Activated CD4-positive, alpha-beta T cell treated with anti-CD3 and anti-CD28 coated beads, Interleukin-2, amount 50 U/mL, for 48 hours (primary cell): ENCODE measurements at regions not wholly inside any gene's neighbourhood (a gene's known extent, or its start where the extent isn't known, plus 50 kb on each side); places are given as distances from the start of the nearest gene placed in this dataset.

Experiments
- DNase-seq, 2 experiments: peaks; one replicate each; pipeline ENCODE4 v3.0.0-alpha.2; 2020

- no peak for DNase-seq
Measured at GRCh38 chr22:49449811-49450446, 377.7 kb downstream of the BRD1 start.

GRCh38 chr22:49449377-49449776 is 378.3 kb downstream of the BRD1 start:
- no peak for DNase-seq

DNA sequence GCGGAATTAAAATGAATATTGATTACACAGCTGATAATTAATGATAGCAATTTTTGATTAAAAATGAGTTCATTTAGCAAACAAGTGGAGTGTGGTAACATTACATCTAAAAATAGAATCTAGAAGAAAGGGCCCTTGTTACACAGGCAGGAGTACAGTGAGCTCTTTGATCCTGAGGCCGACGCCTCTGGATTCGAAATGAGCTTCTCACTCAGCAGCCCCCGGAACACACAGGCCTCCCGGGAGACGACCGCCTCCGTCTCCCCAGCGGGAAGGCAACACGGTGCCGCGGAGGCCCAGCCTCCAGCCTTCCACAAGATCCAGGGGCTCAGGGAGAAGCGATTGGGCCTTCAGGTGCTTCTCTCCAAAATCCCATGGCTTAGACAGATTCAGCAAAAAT is 379.1 kb downstream of the BRD1 start:
- no peak for DNase-seq

DNA sequence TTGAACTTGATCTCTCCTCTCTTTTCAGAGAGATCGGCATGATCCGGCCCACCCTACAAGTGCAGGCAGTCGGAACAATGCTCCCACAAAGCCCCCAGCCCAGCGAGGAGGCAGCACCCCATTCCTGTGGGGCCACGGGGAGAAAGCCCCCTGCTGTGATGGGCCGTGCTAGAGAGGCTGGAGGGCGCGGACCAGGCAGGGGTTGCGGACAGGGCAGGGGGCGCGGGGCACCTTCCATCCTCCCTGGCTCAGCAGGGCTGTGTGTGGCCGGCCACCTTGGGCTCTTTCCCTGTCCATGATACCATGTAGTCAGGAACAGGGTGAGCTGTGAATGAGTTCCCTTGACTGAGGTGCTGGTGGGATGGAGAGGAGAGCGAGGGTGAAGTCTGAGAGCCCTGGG is 379.8 kb downstream of the BRD1 start:
- no peak for DNase-seq

DNA sequence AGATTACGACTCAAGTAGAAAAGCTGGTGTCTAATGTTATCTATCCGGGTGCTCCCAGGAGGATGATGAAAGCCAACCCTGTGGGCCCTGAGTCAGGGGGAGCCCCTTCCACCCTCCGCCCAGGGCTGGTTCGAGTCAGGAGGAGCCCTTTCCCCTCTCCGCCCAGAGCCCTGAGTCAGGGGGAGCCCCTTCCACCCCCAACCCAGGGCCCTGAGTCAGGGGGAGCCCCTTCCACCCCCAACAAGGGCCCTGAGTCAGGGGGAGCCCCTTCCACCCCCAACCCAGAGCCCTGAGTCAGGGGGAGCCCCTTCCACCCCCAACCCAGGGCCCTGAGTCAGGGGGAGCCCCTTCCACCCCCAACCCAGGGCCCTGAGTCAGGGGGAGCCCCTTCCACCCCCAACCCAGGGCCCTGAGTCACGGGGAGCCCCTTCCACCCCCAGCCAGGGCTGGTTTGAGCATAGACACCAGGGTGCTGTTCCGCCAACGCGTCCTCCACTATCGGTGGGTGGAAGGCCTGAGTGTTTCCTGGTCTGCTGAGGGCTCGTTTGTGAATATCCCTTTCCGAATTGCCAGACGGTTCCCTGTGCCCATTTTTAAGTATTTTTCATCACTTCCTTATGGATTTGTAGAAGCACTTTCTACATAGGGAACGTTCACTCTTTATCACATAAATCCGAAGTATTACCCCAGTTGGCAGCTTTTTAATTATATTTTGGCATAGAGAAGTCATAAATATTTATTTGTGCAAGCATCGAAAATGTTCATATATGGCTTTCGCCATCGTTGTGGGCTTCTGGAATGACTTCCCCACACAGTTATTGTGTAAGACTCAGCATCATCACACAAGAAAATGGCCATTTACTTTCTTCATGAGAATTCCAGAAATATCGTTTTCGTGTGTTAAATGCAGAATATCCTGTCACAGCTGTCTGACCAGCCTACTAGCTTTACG is 380.6 kb downstream of the BRD1 start:
- DNase-seq = peak; percentile 7 to 29

DNA sequence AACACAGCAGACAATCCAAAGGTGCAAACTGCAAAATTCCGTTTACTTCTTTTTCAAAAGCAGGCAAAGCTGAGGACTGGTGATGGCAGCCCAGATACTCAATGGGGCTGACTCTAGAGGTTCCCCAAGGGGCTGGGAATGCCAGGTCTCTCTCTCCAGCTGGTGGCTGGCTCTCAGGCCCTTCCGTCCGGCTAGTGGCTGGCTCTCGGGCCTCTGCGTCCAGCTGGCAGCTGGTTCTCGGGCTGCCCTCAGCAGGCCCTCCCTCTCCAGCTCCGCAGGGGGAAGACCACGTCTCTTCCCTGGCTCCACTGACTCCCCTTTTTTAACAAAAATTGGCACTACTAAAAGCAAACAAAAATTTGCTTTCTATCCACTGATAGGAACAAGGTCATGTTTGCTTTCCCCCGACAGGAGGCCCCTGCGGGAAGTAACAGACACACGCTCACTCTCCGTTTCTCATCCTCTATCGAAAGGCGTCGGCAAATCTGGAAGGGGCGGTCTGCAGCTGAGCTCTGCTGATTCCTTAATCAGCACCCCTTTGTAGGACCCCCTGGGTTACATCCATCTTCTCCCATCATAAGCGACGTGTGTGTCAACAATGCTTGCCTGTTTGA is 381.4 kb downstream of the BRD1 start:
- DNase-seq = no peak

GRCh38 chr22:49444781-49445180 is 382.9 kb downstream of the BRD1 start:
- no peak for DNase-seq

- DNase-seq = no peak
Measured at GRCh38 chr22:49440931-49441330, 386.7 kb downstream of the BRD1 start.

DNA sequence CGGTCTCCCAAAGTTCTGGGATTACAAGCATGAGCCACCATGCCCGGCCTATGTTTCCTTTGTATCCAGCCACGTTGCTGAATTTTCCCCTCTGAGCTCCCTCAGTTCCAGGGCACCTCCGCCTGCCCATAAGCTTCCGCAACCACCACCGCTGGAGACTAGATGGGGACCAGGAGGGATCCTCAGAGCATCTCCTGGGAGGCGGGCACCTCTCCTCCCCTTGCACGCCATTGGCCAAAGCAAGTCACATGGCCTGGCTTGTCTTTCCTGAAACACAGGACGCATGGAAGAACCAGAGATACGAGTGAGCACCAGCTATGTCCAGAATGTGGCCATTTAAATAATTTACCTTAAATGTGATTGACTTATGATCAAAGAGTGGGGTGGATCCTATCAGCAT is 388.3 kb downstream of the BRD1 start:
- no peak for DNase-seq

- DNase-seq = no peak
Measured at GRCh38 chr22:49437956-49438355, 389.7 kb downstream of the BRD1 start.

DNA sequence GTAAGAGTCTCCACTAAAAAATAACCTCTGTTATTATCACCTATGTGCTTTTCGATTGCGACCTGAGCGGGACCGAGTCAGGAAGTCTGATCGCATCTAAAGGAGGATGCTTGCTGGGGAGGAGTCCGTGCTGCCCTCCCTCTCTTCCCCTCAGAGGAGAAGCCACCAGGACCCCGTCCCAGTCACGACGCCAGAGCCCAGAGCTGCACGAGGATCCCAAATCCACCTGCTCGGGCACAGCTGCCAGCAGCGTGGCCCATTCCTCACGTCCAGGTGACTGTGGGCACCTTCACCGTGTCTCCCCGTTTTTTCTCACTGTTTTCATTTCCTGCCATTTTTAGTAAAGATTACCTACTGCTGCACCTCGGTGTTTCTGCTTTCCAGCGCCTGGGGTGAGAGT is 390.3 kb downstream of the BRD1 start:
- no peak for DNase-seq

GRCh38 chr22:49436056-49436455 is 391.6 kb downstream of the BRD1 start:
- no peak for DNase-seq

DNA sequence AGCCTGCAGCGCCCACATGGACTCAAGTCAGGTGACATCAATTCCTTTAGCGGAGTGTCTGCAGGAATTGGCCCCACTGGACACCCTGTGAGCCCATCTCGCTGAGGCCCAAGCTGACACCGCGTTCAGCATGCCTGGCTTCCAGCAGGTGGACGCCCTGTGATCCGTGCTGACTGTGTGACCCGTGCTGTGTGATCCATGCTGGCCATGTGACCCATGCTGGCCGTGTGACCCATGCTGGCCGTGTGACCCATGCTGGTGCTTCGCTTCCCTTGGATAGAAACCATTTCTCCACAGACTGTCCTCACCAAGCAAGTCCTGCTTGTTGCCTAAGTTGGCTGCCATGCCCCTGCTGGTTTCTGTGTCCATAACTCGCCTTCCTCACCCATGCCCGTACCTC is 392.1 kb downstream of the BRD1 start:
- no peak for DNase-seq

GRCh38 chr22:49433717-49434611 is 393.7 kb downstream of the BRD1 start:
- no peak for DNase-seq

GRCh38 chr22:49432897-49433443 is 394.7 kb downstream of the BRD1 start:
- DNase-seq = no peak

DNA sequence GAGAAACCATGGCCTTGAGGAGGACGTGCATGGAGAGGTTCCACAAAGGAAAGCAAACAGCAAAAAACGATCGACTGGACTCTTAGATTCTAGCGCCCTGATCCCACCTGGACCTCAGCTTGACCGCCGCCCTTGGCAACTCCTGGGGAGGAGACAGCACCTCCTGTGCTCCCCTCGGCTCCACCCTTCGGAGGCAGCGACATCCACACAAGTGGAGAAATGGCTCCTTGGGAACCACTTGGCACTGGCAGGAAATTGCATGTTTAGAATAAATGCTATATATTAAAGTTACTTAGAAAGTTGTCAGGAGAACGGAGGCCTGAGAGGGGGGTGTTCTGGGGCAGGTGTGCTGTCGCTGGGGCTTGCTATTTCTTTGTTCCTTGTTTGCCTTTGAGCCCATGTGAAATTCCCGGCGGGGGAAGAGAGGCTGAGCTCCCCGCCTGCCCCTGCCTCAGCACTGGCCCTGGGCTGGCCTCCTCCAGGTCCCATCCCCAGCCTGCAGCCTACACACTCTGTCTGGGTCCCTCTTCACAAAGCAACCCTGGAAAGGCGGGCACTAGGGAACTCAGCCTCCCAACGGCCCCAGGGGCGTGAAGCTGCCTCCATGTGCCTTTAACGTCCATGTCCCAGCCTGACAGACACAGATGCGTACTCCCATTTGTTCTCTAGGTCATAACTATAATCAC is 395.3 kb downstream of the BRD1 start:
- DNase-seq = no peak

DNA sequence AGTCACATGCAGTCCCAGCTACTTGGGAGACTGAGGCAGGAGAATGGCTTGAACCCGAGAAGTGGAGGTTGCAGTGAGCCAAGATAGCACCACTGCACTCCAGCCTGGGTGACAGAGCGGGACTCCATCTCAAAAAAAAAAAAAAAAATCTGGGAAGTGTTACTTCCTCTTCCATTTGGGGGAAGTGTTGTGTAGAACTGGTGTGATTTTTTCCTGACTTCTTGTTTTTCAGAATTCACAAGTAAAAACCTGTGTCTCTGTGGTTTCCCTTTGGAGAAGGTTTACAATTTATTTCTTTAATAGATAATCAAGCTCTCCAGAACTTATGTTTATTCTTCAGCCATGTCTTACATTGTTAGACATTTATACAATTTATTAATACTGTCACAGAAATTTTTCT is 396.1 kb downstream of the BRD1 start:
- no peak for DNase-seq

DNA sequence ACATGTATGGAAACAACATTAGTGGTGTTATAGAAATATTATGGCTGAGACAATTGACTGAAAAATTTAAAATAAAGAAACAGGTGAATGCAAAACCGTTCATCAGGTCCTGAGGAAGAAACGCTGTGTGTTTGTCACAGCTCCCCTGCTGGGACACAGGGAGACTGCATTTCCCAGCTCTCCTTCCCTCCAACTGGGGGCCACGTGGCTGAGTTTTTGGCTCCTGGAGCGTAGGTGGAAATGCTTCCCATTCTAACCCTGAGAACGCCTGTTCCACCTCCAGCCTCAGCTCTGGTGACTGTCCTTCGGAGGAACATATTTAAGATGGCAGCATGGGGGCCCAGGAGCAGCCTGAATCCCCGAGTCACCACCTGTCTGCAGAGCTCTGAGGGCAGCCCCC is 398.6 kb downstream of the BRD1 start:
- DNase-seq = no peak

GRCh38 chr22:49427941-49428340 is 399.7 kb downstream of the BRD1 start:
- DNase-seq = no peak

DNA sequence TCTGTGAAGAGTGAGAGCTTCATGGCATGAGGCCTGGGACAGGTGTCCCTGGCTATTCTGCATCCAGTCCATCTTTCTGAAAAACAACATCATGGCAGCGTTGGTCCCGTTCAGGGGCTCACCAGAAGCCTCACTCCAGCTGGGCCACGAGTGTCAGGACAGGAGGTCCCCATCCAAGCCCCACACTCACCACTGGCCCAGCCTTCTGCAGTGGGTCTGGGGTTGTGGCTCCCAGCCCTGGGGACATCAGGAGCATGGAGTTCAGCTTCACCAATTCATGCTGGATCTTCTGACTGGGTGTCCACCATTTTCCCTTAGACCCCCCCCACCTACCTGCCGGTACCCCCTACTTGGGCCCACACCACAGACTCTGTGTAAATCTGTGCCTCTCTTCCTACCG is 400.3 kb downstream of the BRD1 start:
- no peak for DNase-seq

- no peak for DNase-seq
Measured at GRCh38 chr22:49426618-49427266, 400.9 kb downstream of the BRD1 start.
